RWPE2 (cell line): ENCODE measurements at regions not wholly inside any gene's neighbourhood (a gene's known extent, or its start where the extent isn't known, plus 50 kb on each side); places are given as distances from the start of the nearest gene placed in this dataset.
A peak's percentile ranks its signal among the peaks of the same experiment; 100 is the strongest.

Source experiments
- ATAC-seq: fragments of 200-7000 bp; cut with Tn5 transposase; 3 replicates; pipeline ENCODE4 v1.9.1; 2021; ENCODE audit warnings: low read depth
- DNase-seq: peaks from one replicate; pipeline ENCODE4 v3.0.0-alpha.2; 2020; ENCODE audit warnings: low spot score
- H3K27ac ChIP-seq: fragments of 450-650 bp; 2 replicates; pipeline ENCODE4 v1.5.1; 2017; ENCODE audit warnings: mild to moderate bottlenecking; ENCODE audit not compliant: poor library complexity, severe bottlenecking
- H3K27me3 ChIP-seq: fragments of 250-450 bp; sonication (Bioruptor Pico); 2 replicates; pipeline ENCODE4 v1.5.1; 2021; ENCODE audit warnings: mild to moderate bottlenecking, moderate library complexity; ENCODE audit not compliant: insufficient read depth, poor library complexity, severe bottlenecking
- H3K36me3 ChIP-seq: fragments of 250-450 bp; sonication (Bioruptor Pico); 2 replicates; pipeline ENCODE4 v1.5.1; 2020; ENCODE audit warnings: low read depth, mild to moderate bottlenecking, moderate library complexity
- H3K4me1 ChIP-seq: fragments of 250-450 bp; sonication (Bioruptor Pico); 2 replicates; pipeline ENCODE4 v1.5.1; 2021; ENCODE audit warnings: mild to moderate bottlenecking, moderate library complexity; ENCODE audit not compliant: insufficient read depth, poor library complexity, severe bottlenecking
- H3K4me3 ChIP-seq: fragments of 250-450 bp; sonication (Bioruptor Pico); 2 replicates; pipeline ENCODE4 v1.5.1; 2021; ENCODE audit warnings: mild to moderate bottlenecking, moderate library complexity; ENCODE audit not compliant: severe bottlenecking
- H3K9me3 ChIP-seq: fragments of 250-450 bp; sonication (Bioruptor Pico); 2 replicates; pipeline ENCODE4 v1.5.1; 2021; ENCODE audit warnings: mild to moderate bottlenecking, moderate library complexity; ENCODE audit not compliant: severe bottlenecking
- CTCF ChIP-seq: fragments of 450-650 bp; IDR thresholded peaks from one replicate; pipeline ENCODE4 v1.5.1; 2017; ENCODE audit warnings: mild to moderate bottlenecking, moderate library complexity; ENCODE audit not compliant: poor library complexity, severe bottlenecking

GRCh38 chr15:47955021-47955420 lies 165.8 kb upstream of the SLC24A5 start:
- DNase-seq (no peak), ATAC-seq (no peak)
- TF ChIP-seq CTCF, result no peak
- Histone ChIP-seq H3K27me3 (peaks cover 8% of the 10 kb centered on the region), H3K27ac (no peak overlapping the region), H3K4me1 (peaks cover 3% of the 10 kb centered on the region), H3K4me3 (no peak overlapping the region), H3K9me3 (no peaks in the 10 kb centered on the region), H3K36me3 (no peaks in the 10 kb centered on the region)

DNA sequence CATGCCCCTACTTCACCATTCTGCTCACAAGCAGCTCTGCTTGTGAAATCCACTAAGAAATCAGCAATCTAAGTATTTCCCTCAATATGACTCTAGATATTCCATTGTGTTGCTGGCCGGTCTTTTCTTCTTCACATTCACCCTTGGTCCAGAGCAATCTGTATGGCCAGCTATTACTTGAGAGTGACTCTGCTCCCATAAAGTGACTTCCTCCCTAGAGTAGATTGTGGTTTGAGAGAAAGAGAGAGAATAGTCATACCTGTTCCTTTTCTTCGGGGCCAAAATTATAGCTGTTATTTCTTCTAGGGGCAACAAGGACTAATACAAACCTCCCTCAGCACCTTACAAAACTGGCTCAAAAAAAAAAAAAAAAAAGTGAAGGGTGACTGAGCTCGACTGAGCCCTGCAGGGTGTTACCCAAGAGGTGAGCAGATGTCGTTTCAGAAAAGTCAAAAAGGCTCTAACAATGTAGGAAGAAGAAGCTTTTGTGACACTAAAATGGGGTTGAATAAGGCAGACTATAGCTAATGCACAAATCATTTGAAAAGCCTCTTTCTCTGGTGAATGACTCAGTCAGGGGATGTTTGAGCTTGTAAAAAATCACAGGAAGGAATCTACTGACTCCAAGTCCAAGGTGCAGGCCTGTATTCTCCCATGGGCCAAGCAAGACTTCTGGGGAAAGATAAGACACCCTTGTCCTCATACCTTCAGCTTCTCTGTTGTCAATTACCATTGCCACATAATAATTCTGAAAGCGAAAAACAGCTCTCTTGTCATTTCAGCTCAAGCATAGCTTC lies 161.0 kb upstream of the SLC24A5 start:
- ATAC-seq, result peak; percentile 85
- Histone ChIP-seq H3K9me3 (no peaks in the 10 kb centered on the region), H3K4me3 (no peak overlapping the region), H3K4me1 (peaks cover 3% of the 10 kb centered on the region), H3K27ac (no peak overlapping the region), H3K36me3 (no peaks in the 10 kb centered on the region), H3K27me3 (peaks cover 8% of the 10 kb centered on the region)
- TF ChIP-seq CTCF, result no peak
- no peak for DNase-seq

GRCh38 chr15:47961401-47962090 lies 159.2 kb upstream of the SLC24A5 start:
- no peak for TF ChIP-seq CTCF
- DNase-seq (no peak), ATAC-seq (no peak)
- Histone ChIP-seq H3K27ac (no peak overlapping the region), H3K27me3 (peaks cover 3% of the 10 kb centered on the region), H3K36me3 (no peaks in the 10 kb centered on the region), H3K4me1 (peaks cover 3% of the 10 kb centered on the region), H3K4me3 (no peak overlapping the region), H3K9me3 (no peaks in the 10 kb centered on the region)

GRCh38 chr15:47963265-47963664 lies 157.5 kb upstream of the SLC24A5 start:
- peaks cover 3% of the 10 kb centered on the region for H3K4me1 ChIP-seq
- H3K36me3 ChIP-seq, result no peaks in the 10 kb centered on the region
- no peak overlapping the region for H3K4me3 ChIP-seq
- no peaks in the 10 kb centered on the region for H3K9me3 ChIP-seq
- ATAC-seq, result no peak
- peak; percentile 22 for TF ChIP-seq CTCF
- no peak for DNase-seq
- no peak overlapping the region for H3K27ac ChIP-seq
- no peaks in the 10 kb centered on the region for H3K27me3 ChIP-seq

DNA sequence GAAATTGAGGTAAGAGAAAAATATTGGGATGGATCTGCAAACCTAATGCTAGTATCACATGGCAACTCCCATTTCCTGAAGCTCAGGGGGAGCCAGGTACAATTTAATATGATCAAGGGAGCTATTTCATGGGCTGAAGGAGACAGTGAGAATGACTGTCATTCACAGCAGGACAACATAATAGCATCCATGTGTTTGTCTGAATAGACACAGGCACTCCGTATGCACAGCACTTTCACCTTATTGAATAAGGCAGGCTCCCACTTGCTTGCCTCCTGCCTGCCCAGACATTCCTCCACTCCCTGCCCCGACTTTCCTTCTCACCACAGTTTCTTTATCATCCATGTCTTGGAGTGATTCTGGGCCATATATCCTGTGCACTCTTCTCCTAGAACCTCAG lies 156.6 kb upstream of the SLC24A5 start:
- no peaks in the 10 kb centered on the region for H3K27me3 ChIP-seq
- no peaks in the 10 kb centered on the region for H3K36me3 ChIP-seq
- DNase-seq, result no peak
- peaks cover 3% of the 10 kb centered on the region for H3K4me1 ChIP-seq
- no peak overlapping the region for H3K27ac ChIP-seq
- no peak for ATAC-seq
- no peaks in the 10 kb centered on the region for H3K9me3 ChIP-seq
- H3K4me3 ChIP-seq, result no peak overlapping the region
- no peak for TF ChIP-seq CTCF
